OCI-LY1 (cell line): ENCODE measurements at regions not wholly inside any gene's neighbourhood (a gene's known extent, or its start where the extent isn't known, plus 50 kb on each side); places are given as distances from the start of the nearest gene placed in this dataset.

Source experiments
- H2AFZ ChIP-seq: fragments of 200-600 bp; sonication (generic), shearing (Covaris generic); 2 replicates; pipeline ENCODE4 v1.6.0; 2014; ENCODE audit warnings: antibody characterized with exemption, mild to moderate bottlenecking, low read length
- H3F3A ChIP-seq: fragments of 200-600 bp; sonication (generic), shearing (Covaris generic); 2 replicates; pipeline ENCODE4 v1.6.0; 2014; ENCODE audit warnings: mild to moderate bottlenecking, antibody characterized with exemption, low read length, moderate library complexity; ENCODE audit not compliant: insufficient read depth
- H3K27ac ChIP-seq: fragments of 200-600 bp; sonication (generic); 2 replicates; pipeline ENCODE4 v1.5.1; 2014; ENCODE audit warnings: low read length, mixed run types, mild to moderate bottlenecking, low read depth; ENCODE audit not compliant: poor library complexity, severe bottlenecking
- H3K27me3 ChIP-seq: fragments of 200-600 bp; sonication (generic); 2 replicates; pipeline ENCODE4 v1.6.0; 2014; ENCODE audit warnings: antibody characterized with exemption, mild to moderate bottlenecking, low read length, moderate library complexity; ENCODE audit not compliant: insufficient read depth
- H3K36me3 ChIP-seq: fragments of 200-600 bp; sonication (generic); 2 replicates; pipeline ENCODE4 v1.6.1; 2014; ENCODE audit warnings: mild to moderate bottlenecking, antibody characterized with exemption, low read length, moderate library complexity, mixed read lengths; ENCODE audit not compliant: insufficient read depth
- H3K4me1 ChIP-seq: fragments of 200-600 bp; sonication (generic); 2 replicates; pipeline ENCODE4 v1.5.1; 2014; ENCODE audit warnings: mild to moderate bottlenecking, low read length, moderate library complexity; ENCODE audit not compliant: insufficient read depth, severe bottlenecking
- H3K4me2 ChIP-seq: fragments of 200-600 bp; sonication (generic), shearing (Covaris generic); 2 replicates; pipeline ENCODE4 v1.6.1; 2014; ENCODE audit warnings: low read length
- H3K4me3 ChIP-seq: fragments of 200-600 bp; sonication (generic); 2 replicates; pipeline ENCODE4 v1.5.1; 2014; ENCODE audit warnings: low read length, low read depth, mild to moderate bottlenecking, mixed read lengths; ENCODE audit not compliant: poor library complexity, severe bottlenecking
- H3K79me2 ChIP-seq: fragments of 200-600 bp; shearing (Covaris generic); 2 replicates; pipeline ENCODE4 v1.6.1; 2016; ENCODE audit warnings: mixed run types, low read length, mixed read lengths; ENCODE audit not compliant: insufficient read depth
- H3K9ac ChIP-seq: fragments of 200-600 bp; sonication (generic), shearing (Covaris generic); 2 replicates; pipeline ENCODE4 v1.6.1; 2014; ENCODE audit warnings: mild to moderate bottlenecking, low read length, mixed read lengths
- H3K9me2 ChIP-seq: fragments of 200-600 bp; sonication (generic), shearing (Covaris generic); 2 replicates; pipeline ENCODE4 v1.6.1; 2014; ENCODE audit warnings: low read depth, mild to moderate bottlenecking, low read length, mixed read lengths
- H3K9me3 ChIP-seq: fragments of 200-600 bp; shearing (Covaris generic); 2 replicates; pipeline ENCODE4 v1.6.1; 2014; ENCODE audit warnings: low read length, mixed read lengths
- H4K20me1 ChIP-seq: fragments of 200-600 bp; sonication (generic), shearing (Covaris generic); 2 replicates; pipeline ENCODE4 v1.6.0; 2016; ENCODE audit warnings: mild to moderate bottlenecking, low read length; ENCODE audit not compliant: insufficient read depth
- EZH2 ChIP-seq: fragments of 200-600 bp; sonication (generic), shearing (Covaris generic); IDR thresholded peaks from 2 replicates; pipeline ENCODE4 v1.8.0; 2017; ENCODE audit warnings: borderline replicate concordance, mixed run types, mild to moderate bottlenecking, antibody characterized with exemption, low read length, moderate library complexity, mixed read lengths
- TF ChIP-seq, protein P1 (sequence below): fragments of 200-600 bp; sonication (generic), shearing (Covaris generic); IDR thresholded peaks from 2 replicates; pipeline ENCODE4 v1.5.1; 2017; ENCODE audit warnings: mild to moderate bottlenecking, antibody characterized with exemption, low read length, moderate library complexity, mixed read lengths

DNA sequence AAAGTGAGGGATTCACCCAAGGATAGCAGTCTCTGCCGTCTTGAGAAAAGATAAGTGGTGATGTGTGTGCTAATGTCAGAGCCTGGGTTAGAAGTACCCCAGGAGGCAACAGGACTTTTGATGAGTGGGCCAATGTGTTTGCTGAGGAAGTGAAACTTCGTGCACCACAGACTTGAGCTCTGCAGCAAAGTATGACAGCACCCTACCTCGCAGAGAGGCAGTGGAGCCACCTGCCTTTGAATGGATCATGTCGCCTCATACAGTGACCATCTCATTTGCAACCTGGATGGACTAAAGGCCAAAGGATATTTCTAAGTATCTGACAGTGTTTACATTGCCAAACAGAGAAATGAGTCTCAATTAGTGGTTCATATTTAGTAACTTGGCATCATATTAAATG lies 593.9 kb upstream of the GRAMD2B start:
- H3K36me3 ChIP-seq, result no peaks in the 10 kb centered on the region
- peaks cover 5% of the 10 kb centered on the region; the same call in 1 of the 2 replicates for H3K9me3 ChIP-seq
- no peaks in the 10 kb centered on the region for H3K79me2 ChIP-seq
- TF ChIP-seq EZH2, result no peak
- TF ChIP-seq, protein P1, sequence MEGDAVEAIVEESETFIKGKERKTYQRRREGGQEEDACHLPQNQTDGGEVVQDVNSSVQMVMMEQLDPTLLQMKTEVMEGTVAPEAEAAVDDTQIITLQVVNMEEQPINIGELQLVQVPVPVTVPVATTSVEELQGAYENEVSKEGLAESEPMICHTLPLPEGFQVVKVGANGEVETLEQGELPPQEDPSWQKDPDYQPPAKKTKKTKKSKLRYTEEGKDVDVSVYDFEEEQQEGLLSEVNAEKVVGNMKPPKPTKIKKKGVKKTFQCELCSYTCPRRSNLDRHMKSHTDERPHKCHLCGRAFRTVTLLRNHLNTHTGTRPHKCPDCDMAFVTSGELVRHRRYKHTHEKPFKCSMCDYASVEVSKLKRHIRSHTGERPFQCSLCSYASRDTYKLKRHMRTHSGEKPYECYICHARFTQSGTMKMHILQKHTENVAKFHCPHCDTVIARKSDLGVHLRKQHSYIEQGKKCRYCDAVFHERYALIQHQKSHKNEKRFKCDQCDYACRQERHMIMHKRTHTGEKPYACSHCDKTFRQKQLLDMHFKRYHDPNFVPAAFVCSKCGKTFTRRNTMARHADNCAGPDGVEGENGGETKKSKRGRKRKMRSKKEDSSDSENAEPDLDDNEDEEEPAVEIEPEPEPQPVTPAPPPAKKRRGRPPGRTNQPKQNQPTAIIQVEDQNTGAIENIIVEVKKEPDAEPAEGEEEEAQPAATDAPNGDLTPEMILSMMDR, result peak; percentile 31; the same call in 1 of the 2 replicates
- H2AFZ ChIP-seq, result no peak overlapping the region
- H3K9ac ChIP-seq, result no peak overlapping the region
- no peaks in the 10 kb centered on the region for H3K9me2 ChIP-seq
- no peak overlapping the region for H3K4me3 ChIP-seq
- H3K27ac ChIP-seq, result peak overlapping the region; percentile 34
- H3K27me3 ChIP-seq, result no peaks in the 10 kb centered on the region
- H4K20me1 ChIP-seq, result no peaks in the 10 kb centered on the region
- H3F3A ChIP-seq, result no peaks in the 10 kb centered on the region
- H3K4me2 ChIP-seq, result peak overlapping the region; percentile 20; the same call in 1 of the 2 replicates
- H3K4me1 ChIP-seq, result peaks cover 14% of the 10 kb centered on the region

DNA sequence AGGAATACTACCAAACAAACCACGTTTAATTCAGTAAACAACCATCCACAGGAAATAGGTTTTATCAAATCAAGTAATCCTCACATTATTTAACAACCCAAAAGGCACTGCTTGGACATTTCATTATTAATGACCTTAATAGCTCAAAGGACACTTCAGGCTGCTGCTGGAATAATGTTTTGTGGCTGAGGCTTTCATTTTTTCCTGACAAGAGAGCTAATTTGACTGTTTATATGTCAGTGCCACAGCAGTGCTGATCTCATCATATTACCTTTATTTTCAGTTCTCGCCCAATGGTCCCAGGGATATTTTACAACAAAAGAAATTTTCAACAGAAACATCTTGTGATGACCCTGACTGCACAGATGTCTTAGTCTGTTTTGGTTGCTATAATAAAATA lies 589.8 kb upstream of the GRAMD2B start:
- Histone ChIP-seq H2AFZ (no peak overlapping the region), H4K20me1 (no peaks in the 10 kb centered on the region), H3K9ac (no peak overlapping the region), H3K36me3 (no peaks in the 10 kb centered on the region), H3K4me2 (no peak overlapping the region), H3K9me2 (no peaks in the 10 kb centered on the region), H3K79me2 (no peaks in the 10 kb centered on the region), H3K27ac (no peak overlapping the region), H3F3A (no peaks in the 10 kb centered on the region), H3K27me3 (no peaks in the 10 kb centered on the region), H3K4me3 (no peak overlapping the region), H3K4me1 (peaks cover 23% of the 10 kb centered on the region), H3K9me3 (peaks cover 5% of the 10 kb centered on the region; the same call in 1 of the 2 replicates)
- TF ChIP-seq, protein P1, result no peak
- no peak for TF ChIP-seq EZH2

DNA sequence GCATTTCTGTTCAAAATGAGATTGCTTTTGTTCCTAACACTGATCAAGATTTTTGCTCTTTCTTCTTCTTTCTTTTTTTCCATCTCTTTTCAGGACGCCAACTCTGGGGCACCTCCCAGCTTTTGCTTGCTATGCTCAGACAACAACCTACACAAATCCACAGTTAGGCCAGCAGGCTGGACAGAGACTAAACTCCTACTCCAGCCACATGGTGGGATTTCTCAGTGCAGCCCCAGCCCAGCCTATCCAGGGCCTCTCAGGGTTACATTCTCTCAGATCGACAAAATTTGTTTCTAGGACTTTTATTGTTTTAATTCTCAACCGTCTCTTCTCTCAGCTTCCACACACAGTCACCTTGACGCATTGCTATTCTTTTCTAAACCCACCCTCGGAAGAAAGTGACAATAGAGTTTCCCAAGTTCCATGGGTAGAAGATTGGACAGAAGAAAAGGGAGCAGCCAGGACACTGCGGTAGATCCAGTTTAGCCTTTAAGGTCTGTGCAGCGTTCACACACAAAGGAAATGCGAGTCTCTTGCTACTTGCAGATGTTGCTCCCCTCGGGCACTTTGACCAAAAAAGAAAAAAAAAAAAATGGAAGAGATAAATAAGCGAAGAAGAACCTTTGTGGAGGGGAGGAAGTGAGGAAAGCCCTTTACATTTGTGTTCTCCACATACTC lies 588.6 kb upstream of the GRAMD2B start:
- Histone ChIP-seq H3K27me3 (no peaks in the 10 kb centered on the region), H3K9me3 (peaks cover 5% of the 10 kb centered on the region; the same call in 1 of the 2 replicates), H3K9ac (no peak overlapping the region), H3K4me3 (no peak overlapping the region), H3K27ac (no peak overlapping the region), H3K4me1 (peaks cover 14% of the 10 kb centered on the region), H3K9me2 (no peaks in the 10 kb centered on the region), H4K20me1 (no peaks in the 10 kb centered on the region), H3K79me2 (no peaks in the 10 kb centered on the region), H2AFZ (no peak overlapping the region), H3F3A (no peaks in the 10 kb centered on the region), H3K4me2 (no peak overlapping the region), H3K36me3 (no peaks in the 10 kb centered on the region)
- TF ChIP-seq, protein P1, result no peak
- TF ChIP-seq EZH2, result no peak
